AG10803 (cell line): ENCODE measurements at regions not wholly inside any gene's neighbourhood (a gene's known extent, or its start where the extent isn't known, plus 50 kb on each side); places are given as distances from the start of the nearest gene placed in this dataset.

Experiments
- DNase-seq: peaks from one replicate; pipeline ENCODE4 v3.0.0; 2010; ENCODE audit warnings: low read depth
- H3K4me3 ChIP-seq: 2 replicates; pipeline ENCODE4 v1.5.1; 2011; ENCODE audit warnings: mild to moderate bottlenecking, low read length, control low read depth
- CTCF ChIP-seq: conservative IDR thresholded peaks from 2 replicates; pipeline ENCODE4 v1.5.1; 2011; ENCODE audit warnings: mild to moderate bottlenecking, low read length, control low read depth, inconsistent platforms

GRCh38 chr5:143649937-143650621, 161.9 kb upstream of the HMHB1 start:
- no peak for TF ChIP-seq CTCF
- peak; percentile 87 for DNase-seq
- H3K4me3 ChIP-seq, result no peak overlapping the region

GRCh38 chr5:143648696-143649095, 163.3 kb upstream of the HMHB1 start:
- TF ChIP-seq CTCF, result no peak
- DNase-seq, result no peak
- H3K4me3 ChIP-seq, result no peak overlapping the region

GRCh38 chr5:143646961-143647360, 165.0 kb upstream of the HMHB1 start:
- H3K4me3 ChIP-seq, result no peak overlapping the region
- DNase-seq, result no peak
- no peak for TF ChIP-seq CTCF

- no peak overlapping the region for H3K4me3 ChIP-seq
- no peak for TF ChIP-seq CTCF
- DNase-seq, result no peak
Measured at GRCh38 chr5:143645356-143645755, 166.6 kb upstream of the HMHB1 start.

GRCh38 chr5:143644727-143645126, 167.2 kb upstream of the HMHB1 start:
- no peak for TF ChIP-seq CTCF
- DNase-seq, result peak; percentile 59
- H3K4me3 ChIP-seq, result no peak overlapping the region

GRCh38 chr5:143642791-143643190, 169.2 kb upstream of the HMHB1 start:
- TF ChIP-seq CTCF, result no peak
- DNase-seq, result peak; percentile 35
- H3K4me3 ChIP-seq, result no peak overlapping the region

GRCh38 chr5:143641549-143642355, 170.2 kb upstream of the HMHB1 start:
- no peak for TF ChIP-seq CTCF
- peak; percentile 27 for DNase-seq
- no peak overlapping the region for H3K4me3 ChIP-seq
